ENCODE measurements at regions not wholly inside any gene's neighbourhood (a gene's known extent, or its start where the extent isn't known, plus 50 kb on each side); places are given as distances from the start of the nearest gene placed in this dataset.

DNA sequence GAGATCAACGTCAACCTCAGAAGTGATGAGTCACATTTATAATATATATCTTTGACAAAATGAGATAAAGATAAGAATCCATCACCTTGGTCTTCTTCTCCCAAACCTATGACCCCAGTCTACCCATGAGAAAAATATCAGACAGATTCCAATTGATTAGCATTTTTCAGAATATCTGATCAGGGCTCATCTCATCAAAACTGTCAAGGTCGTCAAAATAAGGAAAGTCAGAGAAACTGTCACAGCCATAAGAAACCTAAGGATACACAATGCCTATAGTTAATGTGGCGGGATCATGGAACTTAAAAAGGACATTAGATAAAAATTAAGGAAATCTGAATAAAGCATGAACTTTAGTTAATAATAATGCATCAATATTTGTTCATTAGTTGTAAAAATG is 374.1 kb downstream of the FAT4 start:
- TF ChIP-seq POLR2A (IDR thresholded peaks at IDR 0.05) (no peak), EP300 (IDR thresholded peaks at IDR 0.05) (no peak)
- TF ChIP-seq, protein P1, sequence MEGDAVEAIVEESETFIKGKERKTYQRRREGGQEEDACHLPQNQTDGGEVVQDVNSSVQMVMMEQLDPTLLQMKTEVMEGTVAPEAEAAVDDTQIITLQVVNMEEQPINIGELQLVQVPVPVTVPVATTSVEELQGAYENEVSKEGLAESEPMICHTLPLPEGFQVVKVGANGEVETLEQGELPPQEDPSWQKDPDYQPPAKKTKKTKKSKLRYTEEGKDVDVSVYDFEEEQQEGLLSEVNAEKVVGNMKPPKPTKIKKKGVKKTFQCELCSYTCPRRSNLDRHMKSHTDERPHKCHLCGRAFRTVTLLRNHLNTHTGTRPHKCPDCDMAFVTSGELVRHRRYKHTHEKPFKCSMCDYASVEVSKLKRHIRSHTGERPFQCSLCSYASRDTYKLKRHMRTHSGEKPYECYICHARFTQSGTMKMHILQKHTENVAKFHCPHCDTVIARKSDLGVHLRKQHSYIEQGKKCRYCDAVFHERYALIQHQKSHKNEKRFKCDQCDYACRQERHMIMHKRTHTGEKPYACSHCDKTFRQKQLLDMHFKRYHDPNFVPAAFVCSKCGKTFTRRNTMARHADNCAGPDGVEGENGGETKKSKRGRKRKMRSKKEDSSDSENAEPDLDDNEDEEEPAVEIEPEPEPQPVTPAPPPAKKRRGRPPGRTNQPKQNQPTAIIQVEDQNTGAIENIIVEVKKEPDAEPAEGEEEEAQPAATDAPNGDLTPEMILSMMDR (IDR thresholded peaks at IDR 0.05): no peak
